Renal cortical epithelial cell (primary cell): ENCODE measurements at regions not wholly inside any gene's neighbourhood (a gene's known extent, or its start where the extent isn't known, plus 50 kb on each side); places are given as distances from the start of the nearest gene placed in this dataset.

Experiments used
- DNase-seq: peaks from one replicate; pipeline ENCODE4 v3.0.0-alpha.2; 2011; ENCODE audit warnings: low read depth

GRCh38 chr13:21822029-21822428 is 151.2 kb downstream of the FGF9 start:
- DNase-seq = no peak

GRCh38 chr13:21823416-21823815 is 152.5 kb downstream of the FGF9 start:
- no peak for DNase-seq

GRCh38 chr13:21823949-21824348 is 153.1 kb downstream of the FGF9 start:
- no peak for DNase-seq

- DNase-seq = no peak
Measured at GRCh38 chr13:21825186-21825585, 154.3 kb downstream of the FGF9 start.

- no peak for DNase-seq
Measured at GRCh38 chr13:21825801-21826200, 154.9 kb downstream of the FGF9 start.

GRCh38 chr13:21826214-21827015 is 155.5 kb downstream of the FGF9 start:
- no peak for DNase-seq

GRCh38 chr13:21831654-21832324 is 160.9 kb downstream of the FGF9 start:
- DNase-seq = no peak

- no peak for DNase-seq
Measured at GRCh38 chr13:21833921-21834320, 163.0 kb downstream of the FGF9 start.

GRCh38 chr13:21834521-21834920 is 163.6 kb downstream of the FGF9 start:
- no peak for DNase-seq

GRCh38 chr13:21837288-21837687 is 166.4 kb downstream of the FGF9 start:
- DNase-seq = no peak

GRCh38 chr13:21837841-21838551 is 167.1 kb downstream of the FGF9 start:
- DNase-seq = no peak

GRCh38 chr13:21846605-21847004 is 175.7 kb downstream of the FGF9 start:
- DNase-seq = no peak

GRCh38 chr13:21849323-21849722 is 178.4 kb downstream of the FGF9 start:
- peak; percentile 21 for DNase-seq

GRCh38 chr13:21850013-21851006 is 179.4 kb downstream of the FGF9 start:
- DNase-seq = no peak

GRCh38 chr13:21852043-21852442 is 181.2 kb downstream of the FGF9 start:
- no peak for DNase-seq

- DNase-seq = no peak
Measured at GRCh38 chr13:21853779-21854178, 182.9 kb downstream of the FGF9 start.

GRCh38 chr13:21868823-21869222 is 197.9 kb downstream of the FGF9 start:
- DNase-seq = no peak

- peak; percentile 61 for DNase-seq
Measured at GRCh38 chr13:21871382-21871781, 200.5 kb downstream of the FGF9 start.

- DNase-seq = peak; percentile 2
Measured at GRCh38 chr13:21871919-21872318, 201.0 kb downstream of the FGF9 start.

GRCh38 chr13:21872795-21873194 is 201.9 kb downstream of the FGF9 start:
- DNase-seq = no peak

- no peak for DNase-seq
Measured at GRCh38 chr13:21875116-21875515, 204.2 kb downstream of the FGF9 start.
